GM12878 (cell line): ENCODE measurements at regions not wholly inside any gene's neighbourhood (a gene's known extent, or its start where the extent isn't known, plus 50 kb on each side); places are given as distances from the start of the nearest gene placed in this dataset.

Experiments
- EP300 ChIP-seq, 2 experiments: fragments of 150-350 bp in 1 of 2; IDR thresholded peaks; 2 replicates each; pipeline ENCODE4 v1.6.1; 2011 to 2012; ENCODE audit warnings: low read depth in 2 of 2, low read length in 2 of 2, borderline replicate concordance in 1 of 2, improper control_type of control experiment in 1 of 2, inconsistent platforms in 1 of 2; ENCODE audit not compliant: control insufficient read depth in 1 of 2
- FOS ChIP-seq: IDR thresholded peaks from 3 replicates; pipeline ENCODE4 v1.6.1; 2011; ENCODE audit warnings: borderline replicate concordance; ENCODE audit not compliant: insufficient read length; ENCODE audit errors: extremely low read depth
- JUND ChIP-seq: IDR thresholded peaks from 2 replicates; pipeline ENCODE4 v1.6.1; 2012; ENCODE audit warnings: low read depth, mild to moderate bottlenecking, low read length, improper control_type of control experiment, moderate library complexity
- NR2C1 ChIP-seq: fragments of 450-650 bp; IDR thresholded peaks from 2 replicates; pipeline ENCODE4 v1.6.1; 2017; ENCODE audit warnings: antibody characterized with exemption, mild to moderate bottlenecking, moderate library complexity
- SMC3 ChIP-seq: IDR thresholded peaks from 2 replicates; pipeline ENCODE4 v1.6.1; 2011; ENCODE audit warnings: low read length, improper control_type of control experiment, borderline replicate concordance
- YY1 ChIP-seq: IDR thresholded peaks from 2 replicates; pipeline ENCODE4 v1.6.1; 2011; ENCODE audit warnings: low read depth, mild to moderate bottlenecking, low read length
- TF ChIP-seq, protein P1 (sequence below): fragments of 450-650 bp; formaldehyde crosslinking; IDR thresholded peaks from 2 replicates; pipeline ENCODE4 v1.5.0; 2022; ENCODE audit warnings: mild to moderate bottlenecking, missing genetic modification characterization
- TF ChIP-seq, protein P2 (sequence below), 3 experiments: IDR thresholded peaks in 2 of 3; conservative IDR thresholded peaks in 1 of 3; 2 replicates each; pipeline ENCODE4 v1.5.1; 2011; ENCODE audit warnings: low read depth in 3 of 3, low read length in 3 of 3, mild to moderate bottlenecking in 3 of 3, control low read depth in 2 of 3, moderate library complexity in 2 of 3, inconsistent platforms in 1 of 3, mixed read lengths in 1 of 3; ENCODE audit not compliant: control insufficient read depth in 2 of 3, insufficient read depth in 1 of 3; ENCODE audit errors: extremely low read depth in 1 of 3
- TF ChIP-seq, protein P3 (sequence below): IDR thresholded peaks from 2 replicates; pipeline ENCODE4 v1.6.1; 2011; ENCODE audit warnings: low read depth, mild to moderate bottlenecking, low read length, moderate library complexity, borderline replicate concordance; ENCODE audit errors: extremely low read depth

DNA sequence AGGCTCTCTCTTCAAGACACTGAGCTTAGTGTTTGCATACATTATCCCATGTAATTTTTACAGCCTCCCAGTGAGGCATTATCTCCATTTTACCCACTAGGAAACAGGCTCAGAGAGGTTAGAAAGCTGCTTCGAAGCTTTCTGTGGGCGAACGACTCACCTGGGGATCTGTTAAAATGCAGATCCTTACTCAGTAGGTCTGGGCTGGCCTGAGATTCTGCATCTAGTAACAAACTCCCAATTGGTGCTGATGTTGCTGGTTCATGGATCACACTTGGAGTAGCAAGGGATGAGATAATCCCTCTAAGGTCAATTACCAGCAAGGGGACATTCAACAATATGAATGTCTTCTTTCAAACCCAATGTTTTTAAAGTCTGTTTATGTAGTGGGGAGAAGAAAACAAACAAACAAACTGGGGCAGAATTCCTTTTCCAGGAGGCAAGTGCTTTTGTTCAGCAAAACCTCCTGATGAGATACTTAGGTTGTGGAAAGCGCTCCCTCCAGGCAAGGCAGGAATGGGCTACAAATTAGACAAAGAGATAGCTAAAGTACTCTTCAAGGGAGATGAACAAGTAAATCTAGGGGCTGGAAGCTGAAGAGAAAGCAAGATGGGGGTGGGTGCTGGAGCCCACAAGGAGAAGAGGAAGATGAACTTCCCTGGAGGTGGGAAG, 311.9 kb downstream of the SHQ1 start:
- TF ChIP-seq JUND (no peak), YY1 (no peak), SMC3 (no peak), NR2C1 (no peak), EP300 (IDR thresholded peaks at IDR 0.05; ENCODE audit: borderline replicate concordance in 1 of 2, control insufficient read depth in 1 of 2, low read depth in 2 of 2, low read length in 2 of 2) (no peak), FOS (no peak)
- TF ChIP-seq, protein P1, sequence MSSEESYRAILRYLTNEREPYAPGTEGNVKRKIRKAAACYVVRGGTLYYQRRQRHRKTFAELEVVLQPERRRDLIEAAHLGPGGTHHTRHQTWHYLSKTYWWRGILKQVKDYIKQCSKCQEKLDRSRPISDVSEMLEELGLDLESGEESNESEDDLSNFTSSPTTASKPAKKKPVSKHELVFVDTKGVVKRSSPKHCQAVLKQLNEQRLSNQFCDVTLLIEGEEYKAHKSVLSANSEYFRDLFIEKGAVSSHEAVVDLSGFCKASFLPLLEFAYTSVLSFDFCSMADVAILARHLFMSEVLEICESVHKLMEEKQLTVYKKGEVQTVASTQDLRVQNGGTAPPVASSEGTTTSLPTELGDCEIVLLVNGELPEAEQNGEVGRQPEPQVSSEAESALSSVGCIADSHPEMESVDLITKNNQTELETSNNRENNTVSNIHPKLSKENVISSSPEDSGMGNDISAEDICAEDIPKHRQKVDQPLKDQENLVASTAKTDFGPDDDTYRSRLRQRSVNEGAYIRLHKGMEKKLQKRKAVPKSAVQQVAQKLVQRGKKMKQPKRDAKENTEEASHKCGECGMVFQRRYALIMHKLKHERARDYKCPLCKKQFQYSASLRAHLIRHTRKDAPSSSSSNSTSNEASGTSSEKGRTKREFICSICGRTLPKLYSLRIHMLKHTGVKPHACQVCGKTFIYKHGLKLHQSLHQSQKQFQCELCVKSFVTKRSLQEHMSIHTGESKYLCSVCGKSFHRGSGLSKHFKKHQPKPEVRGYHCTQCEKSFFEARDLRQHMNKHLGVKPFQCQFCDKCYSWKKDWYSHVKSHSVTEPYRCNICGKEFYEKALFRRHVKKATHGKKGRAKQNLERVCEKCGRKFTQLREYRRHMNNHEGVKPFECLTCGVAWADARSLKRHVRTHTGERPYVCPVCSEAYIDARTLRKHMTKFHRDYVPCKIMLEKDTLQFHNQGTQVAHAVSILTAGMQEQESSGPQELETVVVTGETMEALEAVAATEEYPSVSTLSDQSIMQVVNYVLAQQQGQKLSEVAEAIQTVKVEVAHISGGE (CRISPR knock-in tag): no peak
- TF ChIP-seq, protein P2, sequence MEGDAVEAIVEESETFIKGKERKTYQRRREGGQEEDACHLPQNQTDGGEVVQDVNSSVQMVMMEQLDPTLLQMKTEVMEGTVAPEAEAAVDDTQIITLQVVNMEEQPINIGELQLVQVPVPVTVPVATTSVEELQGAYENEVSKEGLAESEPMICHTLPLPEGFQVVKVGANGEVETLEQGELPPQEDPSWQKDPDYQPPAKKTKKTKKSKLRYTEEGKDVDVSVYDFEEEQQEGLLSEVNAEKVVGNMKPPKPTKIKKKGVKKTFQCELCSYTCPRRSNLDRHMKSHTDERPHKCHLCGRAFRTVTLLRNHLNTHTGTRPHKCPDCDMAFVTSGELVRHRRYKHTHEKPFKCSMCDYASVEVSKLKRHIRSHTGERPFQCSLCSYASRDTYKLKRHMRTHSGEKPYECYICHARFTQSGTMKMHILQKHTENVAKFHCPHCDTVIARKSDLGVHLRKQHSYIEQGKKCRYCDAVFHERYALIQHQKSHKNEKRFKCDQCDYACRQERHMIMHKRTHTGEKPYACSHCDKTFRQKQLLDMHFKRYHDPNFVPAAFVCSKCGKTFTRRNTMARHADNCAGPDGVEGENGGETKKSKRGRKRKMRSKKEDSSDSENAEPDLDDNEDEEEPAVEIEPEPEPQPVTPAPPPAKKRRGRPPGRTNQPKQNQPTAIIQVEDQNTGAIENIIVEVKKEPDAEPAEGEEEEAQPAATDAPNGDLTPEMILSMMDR (IDR thresholded peaks at IDR 0.05 in 2 of 3, conservative IDR thresholded peaks at IDR 0.05 in 1 of 3; ENCODE audit: control insufficient read depth in 2 of 3, extremely low read depth in 1 of 3, insufficient read depth in 1 of 3, low read depth in 3 of 3, low read length in 3 of 3): no peak
- TF ChIP-seq, protein P3, sequence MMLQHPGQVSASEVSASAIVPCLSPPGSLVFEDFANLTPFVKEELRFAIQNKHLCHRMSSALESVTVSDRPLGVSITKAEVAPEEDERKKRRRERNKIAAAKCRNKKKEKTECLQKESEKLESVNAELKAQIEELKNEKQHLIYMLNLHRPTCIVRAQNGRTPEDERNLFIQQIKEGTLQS: no peak
